GM12864 (cell line): ENCODE measurements at regions not wholly inside any gene's neighbourhood (a gene's known extent, or its start where the extent isn't known, plus 50 kb on each side); places are given as distances from the start of the nearest gene placed in this dataset.
A peak's percentile ranks its signal among the peaks of the same experiment; 100 is the strongest.

ENCODE experiments used
- DNase-seq: peaks from one replicate; pipeline ENCODE4 v3.0.0-alpha.2; 2011; ENCODE audit warnings: low read depth
- H3K4me3 ChIP-seq: 2 replicates; pipeline ENCODE4 v1.5.1; 2011; ENCODE audit warnings: mild to moderate bottlenecking, low read depth, low read length, control low read depth
- CTCF ChIP-seq: IDR thresholded peaks from 2 replicates; pipeline ENCODE4 v1.5.1; 2011; ENCODE audit warnings: low read depth, mild to moderate bottlenecking, moderate library complexity, low read length, control low read depth, inconsistent platforms; ENCODE audit errors: missing control alignments

GRCh38 chr13:62320129-62321108 lies 904.8 kb upstream of the PCDH20 start:
- peak; percentile 24 for DNase-seq
- TF ChIP-seq CTCF, result peak; percentile 33
- no peak overlapping the region for H3K4me3 ChIP-seq

GRCh38 chr13:62309904-62310303 lies 894.3 kb upstream of the PCDH20 start:
- no peak overlapping the region for H3K4me3 ChIP-seq
- DNase-seq, result no peak
- TF ChIP-seq CTCF, result no peak

DNA sequence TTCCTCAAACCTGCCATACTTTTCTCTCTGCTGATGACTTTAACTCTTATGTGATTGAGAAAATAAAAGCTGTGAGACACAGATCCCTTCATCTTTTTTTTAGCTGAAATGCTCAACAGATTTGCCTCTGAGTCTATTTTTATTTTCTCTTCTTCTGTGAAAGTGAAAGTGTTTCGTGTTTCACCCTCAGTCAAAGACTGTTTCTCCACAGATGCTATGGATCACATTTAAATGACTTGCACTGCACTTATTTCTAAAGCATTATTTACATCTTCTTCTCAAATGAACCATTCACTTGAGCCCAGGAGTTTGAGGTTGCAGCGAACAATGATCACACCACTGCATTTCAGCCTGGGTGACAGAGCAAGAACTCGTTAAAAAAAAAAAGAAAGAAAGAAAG lies 890.1 kb upstream of the PCDH20 start:
- no peak overlapping the region; the same call in none of the 2 replicates for H3K4me3 ChIP-seq
- DNase-seq, result peak; percentile 21
- TF ChIP-seq CTCF, result no peak

DNA sequence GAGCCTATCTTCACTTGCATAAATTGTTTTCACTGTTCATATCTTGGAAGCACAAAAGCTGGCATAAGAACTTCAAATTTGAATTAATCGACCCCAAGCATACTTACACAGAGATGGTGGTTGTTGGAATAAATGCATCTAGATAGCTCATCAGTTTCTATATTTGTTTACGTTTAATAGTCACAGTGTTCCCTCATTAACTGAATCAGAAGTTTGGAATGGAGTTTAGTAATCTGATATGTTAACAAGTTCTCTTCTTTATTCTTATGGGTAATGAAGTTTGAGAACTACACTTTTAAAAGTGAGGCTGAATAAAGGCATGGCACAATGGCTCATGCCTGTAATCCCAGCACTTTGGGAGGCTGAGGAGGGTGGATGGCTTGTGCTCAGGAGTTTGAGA lies 886.7 kb upstream of the PCDH20 start:
- TF ChIP-seq CTCF, result no peak

GRCh38 chr13:62299988-62300387 lies 884.3 kb upstream of the PCDH20 start:
- TF ChIP-seq CTCF, result no peak
- DNase-seq, result no peak
- H3K4me3 ChIP-seq, result no peak overlapping the region

More for the DNA sequence above, 886.7 kb upstream of the PCDH20 start:
- H3K4me3 ChIP-seq, result no peak overlapping the region
- no peak for DNase-seq

DNA sequence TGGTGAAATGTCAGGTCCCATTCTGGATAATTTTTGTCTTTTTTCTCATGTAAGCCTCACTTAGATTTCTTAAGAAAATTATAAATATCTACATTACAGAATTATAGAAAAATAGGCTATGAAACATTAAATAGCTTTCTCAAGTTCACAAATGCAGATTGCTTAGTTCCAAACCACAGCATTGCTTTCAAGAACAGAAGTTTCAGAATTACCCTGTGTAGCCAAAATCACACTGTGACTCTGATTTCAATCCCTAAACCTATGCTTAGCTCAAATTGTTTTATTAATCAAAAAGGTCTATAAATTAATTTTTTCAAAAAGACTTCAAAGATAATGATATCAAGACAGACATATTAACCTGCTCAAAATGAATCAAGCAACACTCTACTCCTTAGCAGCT lies 881.2 kb upstream of the PCDH20 start:
- H3K4me3 ChIP-seq, result no peak overlapping the region
- no peak for DNase-seq
- TF ChIP-seq CTCF, result no peak
